A549 (cell line): ENCODE measurements at regions not wholly inside any gene's neighbourhood (a gene's known extent, or its start where the extent isn't known, plus 50 kb on each side); places are given as distances from the start of the nearest gene placed in this dataset.
A peak's percentile ranks its signal among the peaks of the same experiment; 100 is the strongest.
"Not testable (repeated sequence)": the region's sequence is repeated elsewhere in the genome, so short reads cannot be mapped to it uniquely, and the experiment has no call there.

Source experiments
- ATAC-seq, 2 experiments: fragments of 200-7000 bp in 1 of 2; fragments of >200 bp in 1 of 2; cut with Nextera tagmentation in 1 of 2; cut with Tn5 transposase in 1 of 2; 3 replicates each; pipeline versions ENCODE4 v1.8.0 to v1.9.1; 2018 to 2020; ENCODE audit warnings: mild to moderate bottlenecking in 1 of 2, moderate library complexity in 1 of 2
- CTCF ChIA-PET: fragments of 300-600 bp; sonication (Branson Sonifier 250); formaldehyde crosslinking; extraction: SDS; loops from one replicate; lab custom pipeline; 2021; ENCODE audit warnings: antibody characterized with exemption, inconsistent platforms; lab: Yijun Ruan, JAX
- POLR2A ChIA-PET: fragments of 350-600 bp; formaldehyde crosslinking; extraction: SDS; loops from one replicate; lab custom pipeline; 2021; ENCODE audit warnings: antibody characterized with exemption, inconsistent platforms; lab: Yijun Ruan, JAX
- DNase-seq, 2 experiments: peaks; one replicate each; pipeline versions ENCODE4 v3.0.0 to v3.0.0-alpha.2; 2011 to 2016; ENCODE audit warnings: low read depth in 1 of 2, low spot score in 1 of 2
- FAIRE-seq: peaks from 2 replicates; lab custom pipeline; 2011; peaks lifted over from hg19 to GRCh38; lab: Jason Lieb, UNC
- H3K27ac ChIP-seq, 2 experiments: fragments of >200 bp; sonication (Bioruptor Twin); formaldehyde crosslinking; 3 replicates each; pipeline ENCODE4 v1.5.1; 2016 to 2017
- H3K4me1 ChIP-seq: fragments of >200 bp; sonication (Bioruptor Twin); formaldehyde crosslinking; 3 replicates; pipeline ENCODE4 v1.6.1; 2016
- H3K4me2 ChIP-seq: fragments of >200 bp; sonication (Bioruptor Twin); formaldehyde crosslinking; 3 replicates; pipeline ENCODE4 v1.6.1; 2016
- H3K4me3 ChIP-seq: fragments of >200 bp; sonication (Bioruptor Twin); formaldehyde crosslinking; 3 replicates; pipeline ENCODE4 v1.5.1; 2016
- H3K9me3 ChIP-seq: fragments of >200 bp; sonication (Bioruptor Twin); formaldehyde crosslinking; 3 replicates; pipeline ENCODE4 v1.6.1; 2016
- CEBPB ChIP-seq, 2 experiments: fragments of >200 bp in 1 of 2; sonication (Bioruptor Twin) in 1 of 2; formaldehyde crosslinking in 1 of 2; IDR thresholded peaks; 2 replicates each; pipeline ENCODE4 v1.6.1; 2012 to 2016
- EHMT2 ChIP-seq: fragments of 200-600 bp; sonication (generic); IDR thresholded peaks from 2 replicates; pipeline ENCODE4 v1.6.1; 2016; ENCODE audit warnings: antibody characterized with exemption, low read depth, mild to moderate bottlenecking, moderate library complexity
- ESRRA ChIP-seq: fragments of 150-350 bp; IDR thresholded peaks from 2 replicates; pipeline ENCODE4 v1.6.1; 2014; ENCODE audit warnings: mild to moderate bottlenecking, low read length, borderline replicate concordance
- JUNB ChIP-seq: fragments of >200 bp; sonication (Bioruptor Twin); formaldehyde crosslinking; IDR thresholded peaks from 2 replicates; pipeline ENCODE4 v1.6.1; 2016
- MAFK ChIP-seq: fragments of 450-650 bp; IDR thresholded peaks from 2 replicates; pipeline ENCODE4 v1.6.1; 2014; ENCODE audit not compliant: partially characterized antibody
- MAX ChIP-seq: IDR thresholded peaks from 2 replicates; pipeline ENCODE4 v1.6.1; 2012
- MYC ChIP-seq: IDR thresholded peaks from 2 replicates; pipeline ENCODE4 v1.6.1; 2012; ENCODE audit warnings: mild to moderate bottlenecking, inconsistent platforms, low read length, improper control_type of control experiment, borderline replicate concordance
- PBX3 ChIP-seq: IDR thresholded peaks from 2 replicates; pipeline ENCODE4 v1.6.1; 2012
- PHF8 ChIP-seq: fragments of 200-600 bp; sonication (generic); IDR thresholded peaks from 2 replicates; pipeline ENCODE4 v1.6.1; 2016; ENCODE audit warnings: low read depth, mild to moderate bottlenecking, antibody characterized with exemption, moderate library complexity, borderline replicate concordance
- POLR2A ChIP-seq: IDR thresholded peaks from 2 replicates; pipeline ENCODE4 v1.6.1; 2012; ENCODE audit warnings: mild to moderate bottlenecking, low read length
- RCOR1 ChIP-seq: fragments of 150-350 bp; IDR thresholded peaks from 2 replicates; pipeline ENCODE4 v1.6.1; 2014; ENCODE audit warnings: antibody characterized with exemption, low read length, low read depth
- RNF2 ChIP-seq: fragments of 200-600 bp; sonication (generic); IDR thresholded peaks from 2 replicates; pipeline ENCODE4 v1.6.1; 2016; ENCODE audit warnings: low read depth, mild to moderate bottlenecking, antibody characterized with exemption, moderate library complexity, borderline replicate concordance
- ZFP36 ChIP-seq: fragments of 450-650 bp; IDR thresholded peaks from 2 replicates; pipeline ENCODE4 v1.6.1; 2014; ENCODE audit warnings: borderline replicate concordance; ENCODE audit not compliant: partially characterized antibody
- WGBS: methylation state at CpG from one replicate; pipeline ENCODE4 v1.1.6; 2017; ENCODE audit errors: missing lambda C conversion rate; 5-methylcytosine and 5-hydroxymethylcytosine counted together

GRCh38 chrX:114178126-114178525, 405.8 kb upstream of the HTR2C start:
- CTCF ChIA-PET, result no interaction called here
- DNase-seq (no peak), FAIRE-seq (no peak)
- no peak overlapping the region for H3K27ac ChIP-seq
- H3K4me2 ChIP-seq, result no peak overlapping the region
- no peaks in the 10 kb centered on the region for H3K4me1 ChIP-seq
- WGBS, result 0% methylated on average over 2 of the region's 2 CpGs
- POLR2A ChIA-PET, result no interaction called here
- no peaks in the 10 kb centered on the region for H3K9me3 ChIP-seq
- no peak overlapping the region for H3K4me3 ChIP-seq
- TF ChIP-seq RCOR1, result no peak
- TF ChIP-seq POLR2A, result no peak
- TF ChIP-seq JUNB, result no peak
- TF ChIP-seq EHMT2, result no peak
- TF ChIP-seq, all 56 proteins: peak for 0
- ATAC-seq, result no peak

- H3K4me3 ChIP-seq, FAIRE-seq, DNase-seq, H3K4me2 ChIP-seq, CTCF ChIA-PET, ATAC-seq, POLR2A ChIA-PET, H3K9me3 ChIP-seq, H3K4me1 ChIP-seq, H3K27ac ChIP-seq: not testable (repeated sequence)
- 66% methylated on average over 5 of the region's 5 CpGs for WGBS
Observed at GRCh38 chrX:114167276-114167675, 416.6 kb upstream of the HTR2C start.

GRCh38 chrX:114166601-114167000, 417.3 kb upstream of the HTR2C start:
- no peaks in the 10 kb centered on the region for H3K4me1 ChIP-seq
- TF ChIP-seq MAFK (peak; percentile 54), MAX (no peak)
- TF ChIP-seq, all 56 proteins: peak for 1
- DNase-seq (no peak), FAIRE-seq (no peak), ATAC-seq (no peak)
- POLR2A ChIA-PET, result no interaction called here
- Histone ChIP-seq H3K27ac (no peak overlapping the region), H3K9me3 (no peaks in the 10 kb centered on the region), H3K4me2 (no peak overlapping the region), H3K4me3 (no peak overlapping the region)
- CTCF ChIA-PET, result no interaction called here
- 61% methylated on average over 1 of the region's 1 CpG for WGBS

GRCh38 chrX:114165537-114165936, 418.3 kb upstream of the HTR2C start:
- H3K4me2 ChIP-seq, result no peak overlapping the region
- POLR2A ChIA-PET, result no interaction called here
- H3K4me1 ChIP-seq, result no peaks in the 10 kb centered on the region
- FAIRE-seq (no peak), DNase-seq (no peak), ATAC-seq (no peak)
- H3K9me3 ChIP-seq, result no peaks in the 10 kb centered on the region
- CTCF ChIA-PET, result interaction anchor here (0.5 kb wide), 1 partner anchor 179 kb away, joined by 3 read pairs; no protein-coding TSS in a partner anchor
- no peak for TF ChIP-seq EHMT2
- no peak for TF ChIP-seq PBX3
- no peak for TF ChIP-seq CEBPB (IDR thresholded peaks at IDR 0.05)
- no peak overlapping the region for H3K4me3 ChIP-seq
- WGBS, result 71% methylated on average over 3 of the region's 3 CpGs
- no peak overlapping the region for H3K27ac ChIP-seq

GRCh38 chrX:114162068-114162735, 421.7 kb upstream of the HTR2C start:
- DNase-seq (peak in 1 of 2 experiments; percentile 4), ATAC-seq (0 out of 6 replicates have a peak, but pooled peaks of 1 of the 2 experiments have one; percentile 41), FAIRE-seq (no peak)
- CTCF ChIA-PET, result no interaction called here
- WGBS, result 69% methylated on average over 6 of the region's 9 CpGs
- Histone ChIP-seq H3K4me1 (no peaks in the 10 kb centered on the region), H3K27ac (no peak overlapping the region), H3K9me3 (no peaks in the 10 kb centered on the region), H3K4me3 (no peak overlapping the region), H3K4me2 (no peak overlapping the region)
- POLR2A ChIA-PET, result no interaction called here
- no peak for TF ChIP-seq PBX3
- no peak for TF ChIP-seq ZFP36
- TF ChIP-seq RNF2, result no peak
- no peak for TF ChIP-seq PHF8
- no peak for TF ChIP-seq MAX
- no peak for TF ChIP-seq ESRRA
- TF ChIP-seq MYC, result no peak
